ACC112 (cell line): ENCODE measurements at regions not wholly inside any gene's neighbourhood (a gene's known extent, or its start where the extent isn't known, plus 50 kb on each side); places are given as distances from the start of the nearest gene placed in this dataset.
"Not testable (repeated sequence)": the region's sequence is repeated elsewhere in the genome, so short reads cannot be mapped to it uniquely, and the experiment has no call there.

Experiments used
- H2AFZ ChIP-seq: fragments of 200-600 bp; sonication (generic); one replicate; pipeline ENCODE4 v1.6.0; 2017; ENCODE audit warnings: antibody characterized with exemption, low read length; ENCODE audit not compliant: unreplicated experiment
- H3K27ac ChIP-seq: fragments of 200-600 bp; sonication (generic); 2 replicates; pipeline ENCODE4 v1.5.1; 2014; ENCODE audit warnings: low read depth, mild to moderate bottlenecking, antibody characterized with exemption, low read length, moderate library complexity
- H3K27me3 ChIP-seq: fragments of 200-600 bp; sonication (generic); 2 replicates; pipeline ENCODE4 v1.6.1; 2014; ENCODE audit warnings: mild to moderate bottlenecking, antibody characterized with exemption, low read length, moderate library complexity, mixed read lengths; ENCODE audit not compliant: insufficient read depth
- H3K36me3 ChIP-seq: fragments of 200-600 bp; sonication (generic); 2 replicates; pipeline ENCODE4 v1.6.1; 2016; ENCODE audit warnings: mild to moderate bottlenecking, antibody characterized with exemption, low read length, moderate library complexity, mixed read lengths; ENCODE audit not compliant: insufficient read depth
- H3K4me1 ChIP-seq: fragments of 200-600 bp; sonication (generic); one replicate; pipeline ENCODE4 v1.6.1; 2016; ENCODE audit warnings: low read length, mixed read lengths; ENCODE audit not compliant: insufficient read depth, unreplicated experiment, control insufficient read depth
- H3K4me3 ChIP-seq: fragments of 200-600 bp; sonication (generic); 2 replicates; pipeline ENCODE4 v1.5.1; 2014; ENCODE audit warnings: mild to moderate bottlenecking, low read depth, low read length
- H3K79me2 ChIP-seq: fragments of 200-600 bp; sonication (generic); one replicate; pipeline ENCODE4 v1.6.0; 2016; ENCODE audit warnings: low read length; ENCODE audit not compliant: control insufficient read depth, unreplicated experiment, insufficient read depth

- Histone ChIP-seq H3K27ac (no peak overlapping the region), H3K36me3 (no peaks in the 10 kb centered on the region), H3K79me2 (no peaks in the 10 kb centered on the region)
These were observed 928.0 kb upstream of the ALCAM start for GRCh38 chr3:104438706-104439105.

GRCh38 chr3:104445252-104445919 lies 921.3 kb upstream of the ALCAM start:
- H3K27me3 ChIP-seq, H2AFZ ChIP-seq, H3K4me3 ChIP-seq, H3K27ac ChIP-seq, H3K36me3 ChIP-seq, H3K4me1 ChIP-seq, H3K79me2 ChIP-seq: not testable (repeated sequence)

More at GRCh38 chr3:104438706-104439105, 928.0 kb upstream of the ALCAM start:
- no peak overlapping the region for H3K4me3 ChIP-seq
- peaks cover 14% of the 10 kb centered on the region for H3K4me1 ChIP-seq
- H2AFZ ChIP-seq = no peak overlapping the region
- no peaks in the 10 kb centered on the region for H3K27me3 ChIP-seq

GRCh38 chr3:104447681-104448080 lies 919.0 kb upstream of the ALCAM start:
- no peaks in the 10 kb centered on the region for H3K27me3 ChIP-seq
- H3K36me3 ChIP-seq = no peaks in the 10 kb centered on the region
- H3K79me2 ChIP-seq = no peaks in the 10 kb centered on the region
- H2AFZ ChIP-seq = no peak overlapping the region
- no peak overlapping the region for H3K4me3 ChIP-seq
- no peaks in the 10 kb centered on the region for H3K4me1 ChIP-seq
- H3K27ac ChIP-seq = no peak overlapping the region

- no peaks in the 10 kb centered on the region for H3K27me3 ChIP-seq
- no peaks in the 10 kb centered on the region for H3K79me2 ChIP-seq
- H2AFZ ChIP-seq = no peak overlapping the region
- H3K27ac ChIP-seq = no peak overlapping the region
- H3K36me3 ChIP-seq = no peaks in the 10 kb centered on the region
- H3K4me3 ChIP-seq = no peak overlapping the region
- H3K4me1 ChIP-seq = no peaks in the 10 kb centered on the region
These were observed 914.0 kb upstream of the ALCAM start for GRCh38 chr3:104452697-104453096.

GRCh38 chr3:104458657-104459056 lies 908.1 kb upstream of the ALCAM start:
- no peaks in the 10 kb centered on the region for H3K36me3 ChIP-seq
- H3K4me3 ChIP-seq = no peak overlapping the region
- H3K27ac ChIP-seq = no peak overlapping the region
- no peak overlapping the region for H2AFZ ChIP-seq
- H3K79me2 ChIP-seq = no peaks in the 10 kb centered on the region
- no peaks in the 10 kb centered on the region for H3K4me1 ChIP-seq
- H3K27me3 ChIP-seq = no peaks in the 10 kb centered on the region

GRCh38 chr3:104460477-104461406 lies 906.0 kb upstream of the ALCAM start:
- Histone ChIP-seq H2AFZ (no peak overlapping the region), H3K4me3 (no peak overlapping the region), H3K27me3 (no peaks in the 10 kb centered on the region), H3K4me1 (no peaks in the 10 kb centered on the region), H3K36me3 (no peaks in the 10 kb centered on the region), H3K27ac (no peak overlapping the region), H3K79me2 (no peaks in the 10 kb centered on the region)

GRCh38 chr3:104461431-104461830 lies 905.3 kb upstream of the ALCAM start:
- no peak overlapping the region for H3K4me3 ChIP-seq
- no peaks in the 10 kb centered on the region for H3K79me2 ChIP-seq
- no peaks in the 10 kb centered on the region for H3K36me3 ChIP-seq
- H2AFZ ChIP-seq = no peak overlapping the region
- no peak overlapping the region for H3K27ac ChIP-seq
- no peaks in the 10 kb centered on the region for H3K4me1 ChIP-seq
- H3K27me3 ChIP-seq = no peaks in the 10 kb centered on the region

GRCh38 chr3:104472221-104472620 lies 894.5 kb upstream of the ALCAM start:
- no peaks in the 10 kb centered on the region for H3K27me3 ChIP-seq
- H3K4me3 ChIP-seq = no peak overlapping the region
- no peaks in the 10 kb centered on the region for H3K4me1 ChIP-seq
- H2AFZ ChIP-seq = no peak overlapping the region
- H3K36me3 ChIP-seq = no peaks in the 10 kb centered on the region
- H3K79me2 ChIP-seq = no peaks in the 10 kb centered on the region
- H3K27ac ChIP-seq = no peak overlapping the region

GRCh38 chr3:104474011-104474410 lies 892.7 kb upstream of the ALCAM start:
- no peaks in the 10 kb centered on the region for H3K27me3 ChIP-seq
- no peaks in the 10 kb centered on the region for H3K4me1 ChIP-seq
- H3K27ac ChIP-seq = no peak overlapping the region
- H3K4me3 ChIP-seq = no peak overlapping the region
- H3K79me2 ChIP-seq = no peaks in the 10 kb centered on the region
- no peaks in the 10 kb centered on the region for H3K36me3 ChIP-seq
- H2AFZ ChIP-seq = no peak overlapping the region

- H3K36me3 ChIP-seq = no peaks in the 10 kb centered on the region
- no peak overlapping the region for H3K27ac ChIP-seq
- no peaks in the 10 kb centered on the region for H3K79me2 ChIP-seq
- no peaks in the 10 kb centered on the region for H3K4me1 ChIP-seq
- no peak overlapping the region for H2AFZ ChIP-seq
- no peak overlapping the region for H3K4me3 ChIP-seq
- H3K27me3 ChIP-seq = no peaks in the 10 kb centered on the region
These were observed 863.7 kb upstream of the ALCAM start for GRCh38 chr3:104503022-104503421.
